Stimulated activated CD4-positive, alpha-beta T cell treated with anti-CD3 and anti-CD28 coated beads, TNF-alpha, amount 100 ng/mL, for 24 hours (primary cell): ENCODE measurements at regions not wholly inside any gene's neighbourhood (a gene's known extent, or its start where the extent isn't known, plus 50 kb on each side); places are given as distances from the start of the nearest gene placed in this dataset.
"Not testable (repeated sequence)": the region's sequence is repeated elsewhere in the genome, so short reads cannot be mapped to it uniquely, and the experiment has no call there.

Experiments used
- DNase-seq, 3 experiments: peaks; one replicate each; pipeline ENCODE4 v3.0.0-alpha.2; 2020; ENCODE audit warnings: low read depth in 3 of 3

GRCh38 chr1:199218533-199218932 lies 579.7 kb downstream of the PTPRC start:
- DNase-seq: no peak

- DNase-seq: no peak
Observed at GRCh38 chr1:199220031-199220430, 581.2 kb downstream of the PTPRC start.

GRCh38 chr1:199221371-199222150 lies 582.7 kb downstream of the PTPRC start:
- DNase-seq: no peak

- DNase-seq: no peak
Observed at GRCh38 chr1:199223936-199224335, 585.1 kb downstream of the PTPRC start.

- DNase-seq: peak in 2 of 3 experiments; percentile 22 to 40
Observed at GRCh38 chr1:199226163-199226562, 587.3 kb downstream of the PTPRC start.

GRCh38 chr1:199242147-199242546 lies 603.3 kb downstream of the PTPRC start:
- DNase-seq: no peak

- DNase-seq: no peak
Observed at GRCh38 chr1:199242601-199243000, 603.8 kb downstream of the PTPRC start.

- peak; percentile 40 to 74 (median 48) for DNase-seq
Observed at GRCh38 chr1:199243423-199244061, 604.7 kb downstream of the PTPRC start.

- no peak for DNase-seq
Observed at GRCh38 chr1:199245946-199246345, 607.1 kb downstream of the PTPRC start.

GRCh38 chr1:199246716-199247115 lies 607.9 kb downstream of the PTPRC start:
- no peak for DNase-seq

GRCh38 chr1:199247891-199248290 lies 609.1 kb downstream of the PTPRC start:
- DNase-seq: no peak

- not testable (repeated sequence) for DNase-seq
Observed at GRCh38 chr1:199254040-199254439, 615.2 kb downstream of the PTPRC start.

- no peak for DNase-seq
Observed at GRCh38 chr1:199261328-199261727, 622.5 kb downstream of the PTPRC start.

- no peak for DNase-seq
Observed at GRCh38 chr1:199264283-199264682, 625.4 kb downstream of the PTPRC start.

- no peak for DNase-seq
Observed at GRCh38 chr1:199264911-199265310, 626.1 kb downstream of the PTPRC start.

- no peak for DNase-seq
Observed at GRCh38 chr1:199265319-199265718, 626.5 kb downstream of the PTPRC start.

- no peak for DNase-seq
Observed at GRCh38 chr1:199269241-199269640, 630.4 kb downstream of the PTPRC start.

- no peak for DNase-seq
Observed at GRCh38 chr1:199272139-199272544, 633.3 kb downstream of the PTPRC start.

- DNase-seq: no peak
Observed at GRCh38 chr1:199272628-199273086, 633.8 kb downstream of the PTPRC start.

GRCh38 chr1:199273837-199274379 lies 635.1 kb downstream of the PTPRC start:
- DNase-seq: no peak

GRCh38 chr1:199279067-199279466 lies 640.2 kb downstream of the PTPRC start:
- DNase-seq: no peak

- no peak for DNase-seq
Observed at GRCh38 chr1:199279872-199280645, 641.2 kb downstream of the PTPRC start.
